Left renal pelvis (tissue), 4 donors: ENCODE measurements at regions not wholly inside any gene's neighbourhood (a gene's known extent, or its start where the extent isn't known, plus 50 kb on each side); places are given as distances from the start of the nearest gene placed in this dataset.
A peak's percentile ranks its signal among the peaks of the same experiment; 100 is the strongest.
"Not testable (repeated sequence)": the region's sequence is repeated elsewhere in the genome, so short reads cannot be mapped to it uniquely, and the experiment has no call there.

Source experiments
- DNase-seq, 4 donors: peaks; one replicate each; pipeline ENCODE4 v3.0.0-alpha.2; 2013; ENCODE audit warnings: low read depth in 4 of 4, low spot score in 3 of 4

DNA sequence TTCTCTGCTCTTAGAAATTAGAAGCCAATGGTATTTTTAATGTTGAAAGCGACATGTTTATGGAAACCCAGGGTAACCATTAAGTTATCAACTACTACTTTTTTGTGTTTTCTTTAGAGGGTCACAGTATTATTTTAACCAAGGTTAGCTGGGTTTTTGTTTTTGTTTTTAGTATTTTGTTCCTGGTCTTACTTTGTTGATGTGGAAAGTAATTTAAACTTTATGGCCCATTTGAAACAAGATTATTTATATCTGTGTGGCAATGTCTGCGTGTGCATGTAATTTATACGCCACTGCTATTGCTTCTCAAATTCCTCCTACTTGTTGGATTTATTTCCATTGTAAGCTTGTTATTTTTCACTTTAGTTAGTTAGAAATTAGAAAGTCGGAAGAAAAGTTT lies 722.1 kb upstream of the NR2F2 start:
- no peak for DNase-seq

DNA sequence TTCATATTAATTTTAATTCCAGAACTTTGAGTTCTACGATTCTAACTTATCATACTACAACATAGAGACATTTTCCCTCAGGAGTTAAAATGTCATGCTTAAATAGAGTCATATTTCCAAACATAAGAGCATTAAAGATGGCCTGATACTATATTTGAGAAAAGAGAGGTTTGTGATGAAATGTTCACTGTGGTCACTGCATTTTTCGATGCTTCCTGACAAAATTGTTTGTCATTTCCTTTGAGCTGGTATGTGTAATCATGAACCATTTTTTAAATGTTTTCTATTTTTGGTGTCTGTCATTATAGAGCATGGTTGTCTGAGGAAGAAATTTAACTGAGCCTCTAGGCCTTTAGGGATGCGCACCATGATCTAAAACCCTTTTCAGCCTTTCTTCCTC lies 721.4 kb upstream of the NR2F2 start:
- no peak for DNase-seq

DNA sequence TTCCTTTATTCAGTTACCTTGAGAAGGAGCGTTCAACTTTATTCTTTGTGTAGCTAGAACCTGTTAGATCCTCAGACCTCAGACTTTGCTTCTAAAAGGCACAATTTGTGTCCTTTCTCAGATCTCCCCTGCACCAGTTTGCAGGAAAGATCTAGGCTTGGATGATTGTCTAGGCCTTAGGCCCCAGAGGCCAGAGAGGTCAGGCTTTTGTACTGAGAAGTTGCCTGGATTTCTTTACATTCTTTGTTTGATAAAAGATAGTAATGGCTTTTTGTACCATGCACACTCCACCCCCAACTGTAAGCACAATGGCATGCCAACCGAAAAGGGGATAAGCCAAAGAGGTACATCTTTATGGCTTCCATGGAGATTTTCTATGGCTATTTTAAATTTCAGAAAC lies 719.6 kb upstream of the NR2F2 start:
- no peak for DNase-seq

DNA sequence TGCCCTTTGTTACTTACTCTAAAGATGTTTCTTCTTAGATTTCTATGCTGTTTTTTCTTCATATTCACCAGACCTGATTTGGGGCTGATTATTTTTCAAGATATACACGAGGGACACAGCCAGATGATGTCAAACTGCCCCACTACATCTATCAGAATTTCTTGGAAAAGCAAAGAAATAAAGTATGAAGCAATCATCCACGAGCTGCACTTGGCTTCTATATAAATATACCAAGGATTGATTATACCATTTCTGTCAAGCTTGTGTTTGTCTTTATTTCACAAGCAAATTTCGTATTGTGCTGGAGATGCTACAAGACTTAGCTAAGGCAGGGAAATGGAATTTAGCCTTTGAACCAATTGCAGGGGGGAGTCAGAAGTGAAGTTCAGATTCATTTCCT lies 715.1 kb upstream of the NR2F2 start:
- no peak for DNase-seq

DNA sequence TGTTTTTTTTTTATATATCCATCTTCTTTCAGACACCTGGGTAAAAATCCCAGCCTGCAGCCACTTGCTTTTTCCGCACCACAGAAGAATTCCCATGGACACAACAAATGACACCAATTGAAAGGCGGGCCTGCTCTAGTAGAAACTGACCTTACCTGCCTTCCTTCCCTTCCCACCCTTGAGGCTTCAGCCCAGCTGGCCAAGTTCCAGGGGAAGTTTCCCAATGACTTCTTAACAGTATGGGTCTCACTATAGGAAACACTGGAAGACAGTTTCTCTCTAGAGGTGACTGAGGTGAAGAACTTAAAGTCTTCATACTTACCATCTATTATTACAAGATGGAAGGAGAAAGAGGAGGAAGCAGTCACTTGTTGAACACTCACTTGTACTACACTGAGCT lies 714.2 kb upstream of the NR2F2 start:
- no peak for DNase-seq

DNA sequence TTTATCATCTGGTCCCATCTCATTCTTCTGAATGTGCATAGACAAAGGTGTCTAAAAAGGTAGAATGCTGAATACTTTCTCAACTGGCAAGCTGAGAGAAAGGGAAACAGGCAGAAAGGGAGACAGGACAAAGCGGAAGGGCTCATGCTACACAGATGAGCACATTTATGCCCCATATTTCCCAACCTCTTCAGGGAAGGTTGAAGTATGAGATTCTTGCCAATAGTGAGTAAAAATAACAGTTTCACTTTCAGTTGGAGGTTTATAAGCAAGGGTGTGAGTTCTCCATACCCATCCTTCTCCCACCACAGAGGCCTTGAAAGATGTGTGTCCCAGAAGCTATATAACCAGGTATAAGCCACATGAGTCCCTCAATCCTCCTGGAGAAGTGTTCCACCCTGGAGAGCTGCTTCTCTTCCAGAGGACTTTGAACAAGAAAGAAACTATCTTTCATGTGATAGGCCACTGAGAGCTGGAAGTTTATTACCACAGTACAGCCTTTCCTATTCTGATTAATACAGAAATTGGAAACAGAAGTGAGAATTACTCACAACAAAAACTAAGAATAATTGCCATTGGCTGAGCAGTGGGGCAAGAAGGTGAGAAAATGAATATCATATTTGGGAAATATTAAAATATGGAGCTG lies 709.4 kb upstream of the NR2F2 start:
- no peak for DNase-seq

DNA sequence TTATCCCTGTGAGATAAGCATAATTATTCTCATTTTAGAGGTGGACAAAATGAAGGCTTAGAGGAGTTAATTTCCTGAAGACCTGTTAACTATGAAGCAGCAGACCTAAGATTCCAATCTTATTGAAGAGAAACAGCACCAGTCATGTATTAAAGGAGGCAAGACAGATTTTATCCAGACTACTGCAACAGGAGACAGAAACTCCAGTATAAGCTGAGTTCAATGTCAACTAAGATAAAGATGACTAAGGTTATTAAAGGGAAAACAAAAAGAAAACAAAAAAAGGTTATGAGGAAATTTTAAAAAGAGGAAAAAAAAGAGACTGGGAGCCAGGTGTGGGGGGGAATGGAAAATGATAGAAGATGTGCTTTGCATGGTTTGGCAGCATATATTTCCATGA lies 707.7 kb upstream of the NR2F2 start:
- DNase-seq = no peak

DNA sequence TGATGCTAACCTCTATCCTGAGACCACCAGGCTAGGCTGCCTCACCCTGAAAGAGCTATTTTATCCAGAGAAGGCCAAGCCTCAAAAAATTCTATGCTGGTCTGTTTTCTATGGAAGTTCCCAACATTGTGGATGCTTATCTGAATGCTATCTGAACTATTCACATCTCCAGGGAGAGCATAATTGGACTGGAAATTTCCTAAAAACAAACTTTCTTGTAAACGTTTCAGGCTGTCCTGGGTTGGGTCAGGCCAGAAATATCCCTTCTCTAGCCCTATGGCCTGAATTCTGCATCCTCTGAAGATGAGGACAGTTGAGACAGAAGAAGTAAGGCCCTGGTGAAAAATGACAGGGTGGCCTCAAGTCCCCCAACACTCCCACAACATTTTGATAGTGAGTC lies 706.4 kb upstream of the NR2F2 start:
- DNase-seq = no peak

DNA sequence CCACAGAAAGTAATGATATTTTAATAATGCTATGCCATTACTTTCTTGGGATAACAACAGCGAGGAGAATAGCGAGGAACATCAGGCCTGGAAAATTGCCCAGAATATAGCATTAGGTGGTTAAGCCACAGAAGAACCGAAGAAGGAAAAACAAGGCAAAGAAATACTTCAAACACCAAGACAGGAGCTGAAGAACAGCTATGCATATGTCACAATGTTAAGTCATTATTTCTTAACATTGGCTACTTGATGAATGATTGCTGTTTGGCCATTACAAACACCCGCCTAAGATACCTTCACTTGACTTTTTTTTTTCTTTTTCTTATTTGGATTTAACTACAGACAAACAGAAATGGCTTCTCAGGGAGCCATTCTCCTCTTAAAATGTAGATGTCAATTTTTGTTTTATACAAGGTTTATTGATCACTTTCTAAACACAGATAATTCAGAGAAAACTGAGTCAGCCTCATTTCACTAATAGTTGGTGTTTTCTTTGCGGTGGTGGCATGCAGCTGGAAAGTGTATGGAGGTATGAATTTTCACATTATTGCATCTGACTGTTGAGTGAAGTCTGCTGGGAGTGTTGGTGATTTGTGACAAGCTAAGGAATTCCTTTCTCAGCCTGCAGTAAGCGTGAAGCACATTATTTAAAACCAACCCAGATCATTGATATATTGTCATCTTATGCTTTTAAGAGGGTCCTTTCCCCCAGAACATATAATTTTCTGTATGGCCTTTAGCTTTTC lies 705.7 kb upstream of the NR2F2 start:
- DNase-seq = no peak

DNA sequence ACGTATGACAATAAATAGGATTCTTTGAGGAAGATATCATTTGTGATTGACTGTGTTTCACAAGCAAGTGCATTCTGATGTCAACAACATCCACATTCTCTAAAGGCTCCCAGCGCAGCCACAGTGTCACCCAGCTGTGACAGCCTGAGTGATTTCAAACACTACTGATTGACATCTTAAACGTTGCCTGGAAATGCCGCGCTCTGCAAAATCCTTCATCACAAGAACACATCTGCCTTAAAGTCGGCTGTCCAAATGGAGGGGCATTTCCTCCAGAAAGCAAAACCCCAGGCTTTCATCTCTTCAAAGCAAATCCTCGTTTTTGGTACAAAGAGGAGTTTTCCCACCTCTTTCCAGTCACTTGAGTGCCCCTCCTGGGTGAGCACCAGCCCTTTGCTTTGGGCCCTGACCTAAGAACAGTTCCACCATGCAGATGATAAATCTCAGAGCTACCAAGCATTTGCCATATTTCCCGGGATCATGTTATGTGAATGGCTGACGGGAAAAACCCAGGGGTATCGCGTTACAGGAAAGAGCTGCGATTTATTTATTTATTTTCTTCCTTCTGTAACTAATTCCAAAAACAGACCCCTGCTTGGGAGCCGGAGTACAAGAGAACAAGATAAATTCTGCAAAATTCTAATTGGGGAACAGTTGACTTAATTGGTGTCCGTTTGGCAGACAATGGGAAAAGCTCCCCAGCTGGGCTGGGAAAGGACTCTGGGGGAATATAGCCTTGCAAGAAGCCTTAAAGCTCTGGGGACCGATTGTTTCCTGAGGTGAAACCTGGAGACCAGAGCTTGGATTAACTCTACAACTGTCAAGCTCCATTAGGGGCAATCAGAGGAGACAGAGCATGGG lies 703.8 kb upstream of the NR2F2 start:
- peak in 2 of 4 donors; percentile 66 to 69 for DNase-seq

DNA sequence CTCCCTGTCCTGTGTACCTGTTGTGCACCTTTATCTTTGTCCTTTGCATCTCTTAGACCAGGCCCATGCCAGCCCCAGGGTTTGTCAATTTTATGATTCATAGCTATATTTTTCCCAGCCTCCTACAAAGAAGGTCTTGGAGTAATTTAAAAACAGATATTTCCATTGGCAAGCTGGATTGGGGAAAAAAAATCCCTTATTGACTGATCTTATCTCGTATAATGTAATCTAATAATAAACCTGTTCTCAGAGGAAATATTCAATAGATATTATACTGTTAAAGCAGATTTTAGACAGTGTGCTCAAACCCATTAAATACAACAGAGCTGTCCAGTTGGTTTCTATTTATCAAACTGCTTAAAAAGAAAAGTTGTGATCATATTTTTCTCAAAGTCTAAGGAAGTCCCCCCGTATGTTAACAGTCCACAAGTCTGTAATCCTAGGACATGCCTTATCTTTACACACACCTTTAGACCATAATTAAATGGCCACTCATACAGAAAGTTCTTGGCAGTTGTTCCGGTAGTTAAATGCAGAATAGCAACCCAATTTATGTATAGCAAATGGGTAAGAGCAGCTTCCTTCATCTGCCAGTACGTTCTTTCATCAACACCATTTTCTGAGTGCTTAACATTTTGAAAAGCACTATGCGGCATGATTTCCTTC lies 700.9 kb upstream of the NR2F2 start:
- DNase-seq = no peak

DNA sequence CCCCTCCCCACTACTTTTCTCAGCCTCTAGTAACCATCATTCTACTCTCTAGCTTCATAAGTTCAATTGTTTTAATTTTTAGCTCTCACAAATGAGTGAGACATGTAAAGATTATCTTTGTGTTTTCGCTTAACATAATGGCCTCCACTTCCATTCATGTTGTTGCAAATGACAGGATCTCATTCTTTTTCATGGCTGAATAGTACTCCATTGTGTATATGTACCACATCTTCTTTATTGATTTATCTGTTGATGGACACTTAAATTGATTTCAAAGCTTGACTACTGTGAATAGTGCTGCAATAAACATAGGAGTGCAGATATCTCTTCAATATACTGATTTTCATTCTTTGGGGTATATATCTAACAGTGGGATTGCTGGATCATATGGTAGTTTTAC lies 699.8 kb upstream of the NR2F2 start:
- no peak for DNase-seq

DNA sequence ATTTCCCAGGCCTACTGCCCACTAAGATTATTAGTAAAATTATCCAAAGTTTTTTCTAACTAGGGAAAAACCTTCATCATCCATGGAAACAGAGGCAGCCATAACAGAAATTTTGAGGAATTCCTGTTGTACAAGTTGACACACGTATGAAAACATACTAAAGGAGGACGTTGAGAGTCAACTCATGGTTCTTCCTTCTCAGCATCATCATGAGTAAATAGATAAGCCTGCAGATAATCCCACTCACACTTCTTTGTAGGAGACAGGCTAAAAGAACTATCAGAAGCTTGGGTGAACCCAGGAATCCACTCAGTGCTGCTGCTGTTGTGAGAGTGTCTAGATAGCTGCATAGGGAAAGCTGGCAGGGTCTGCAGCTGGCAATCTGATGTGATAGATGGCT lies 694.8 kb upstream of the NR2F2 start:
- DNase-seq = no peak

DNA sequence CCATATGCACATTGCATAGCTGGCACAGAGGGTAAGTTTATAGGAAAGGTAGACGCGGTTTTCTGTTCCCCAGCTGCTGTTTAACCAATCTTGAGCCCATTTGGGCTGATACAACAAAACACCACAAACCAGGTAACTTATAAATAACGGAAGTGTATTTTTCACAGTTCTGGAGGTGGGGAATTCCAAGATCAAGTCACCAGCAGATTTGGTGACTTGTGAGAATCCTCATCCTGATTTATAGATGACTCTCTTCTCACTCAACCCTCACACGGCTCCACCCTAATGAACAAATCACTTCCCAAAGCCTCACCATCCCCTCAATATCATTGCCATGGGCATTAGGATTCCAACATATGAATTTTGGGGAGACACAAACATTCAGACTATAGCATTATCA lies 694.4 kb upstream of the NR2F2 start:
- DNase-seq = no peak

DNA sequence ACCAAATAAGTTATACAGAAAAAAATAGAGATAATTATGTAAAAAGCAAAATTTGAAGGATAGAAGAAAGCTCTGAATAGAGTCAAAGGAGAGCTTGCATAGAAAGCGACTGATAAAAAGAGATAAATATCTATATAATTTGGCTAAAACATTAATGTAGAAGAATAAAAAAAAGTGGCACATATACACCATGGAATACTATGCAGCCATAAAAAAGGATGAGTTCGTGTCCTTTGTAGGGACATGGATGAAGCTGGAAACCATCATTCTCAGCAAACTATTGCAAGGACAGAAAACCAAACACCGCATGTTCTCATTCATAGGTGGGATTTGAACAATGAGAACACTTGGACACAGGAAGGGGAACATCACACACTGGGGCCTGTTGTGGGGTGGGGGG lies 693.3 kb upstream of the NR2F2 start:
- not testable (repeated sequence) for DNase-seq

DNA sequence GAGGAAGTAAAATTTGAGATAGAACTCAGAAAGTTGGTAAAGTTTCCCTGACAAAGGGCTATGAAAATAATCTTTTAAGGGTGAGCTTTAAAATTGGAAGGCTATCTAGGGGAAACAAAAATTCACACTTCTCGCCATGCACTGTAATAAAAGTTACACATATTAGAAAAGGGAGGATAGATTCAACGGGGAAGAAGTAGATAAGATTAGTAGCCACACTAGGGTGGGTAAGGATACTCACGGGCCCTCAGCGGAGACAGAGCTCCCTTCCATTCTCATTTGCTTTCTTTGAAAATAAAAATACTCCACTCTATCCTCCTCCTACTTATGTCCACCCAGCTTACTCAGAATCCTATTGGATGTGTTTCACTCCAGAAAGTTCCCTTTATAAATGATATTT lies 691.3 kb upstream of the NR2F2 start:
- no peak for DNase-seq

DNA sequence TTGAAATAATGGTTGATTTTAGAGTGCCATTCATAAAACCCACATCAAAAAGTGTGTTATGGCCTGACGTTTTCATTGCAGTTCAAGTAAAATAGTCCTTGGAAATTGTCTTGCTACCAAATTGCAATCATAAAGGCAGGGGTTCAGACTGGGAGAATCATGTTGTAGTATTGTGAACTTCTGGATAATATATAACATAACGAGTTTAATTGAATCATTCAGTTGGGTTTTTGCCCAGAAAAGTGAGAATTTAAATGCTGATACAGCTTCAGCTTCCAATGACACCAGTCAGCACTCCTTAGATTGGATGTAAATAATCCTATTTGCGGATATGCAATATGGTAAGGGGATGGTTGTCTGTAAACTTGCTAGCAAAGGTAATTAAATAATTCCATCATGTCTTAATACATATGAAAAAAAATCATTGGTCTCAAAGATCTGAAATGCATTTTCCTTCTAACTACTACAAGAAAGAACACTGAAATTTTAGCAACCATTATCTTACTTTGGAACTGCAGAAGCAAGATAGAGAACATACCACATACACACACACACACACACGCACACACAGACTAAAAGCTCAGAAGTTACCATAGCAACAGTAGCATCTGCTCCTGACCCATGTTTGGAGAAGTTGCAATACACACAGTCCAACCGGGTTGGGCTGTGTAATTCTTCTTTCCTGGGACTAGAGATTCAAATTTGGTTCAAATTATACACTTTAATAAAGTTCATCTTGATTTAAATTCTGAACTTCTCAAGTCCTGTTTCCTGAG lies 686.2 kb upstream of the NR2F2 start:
- DNase-seq = no peak

DNA sequence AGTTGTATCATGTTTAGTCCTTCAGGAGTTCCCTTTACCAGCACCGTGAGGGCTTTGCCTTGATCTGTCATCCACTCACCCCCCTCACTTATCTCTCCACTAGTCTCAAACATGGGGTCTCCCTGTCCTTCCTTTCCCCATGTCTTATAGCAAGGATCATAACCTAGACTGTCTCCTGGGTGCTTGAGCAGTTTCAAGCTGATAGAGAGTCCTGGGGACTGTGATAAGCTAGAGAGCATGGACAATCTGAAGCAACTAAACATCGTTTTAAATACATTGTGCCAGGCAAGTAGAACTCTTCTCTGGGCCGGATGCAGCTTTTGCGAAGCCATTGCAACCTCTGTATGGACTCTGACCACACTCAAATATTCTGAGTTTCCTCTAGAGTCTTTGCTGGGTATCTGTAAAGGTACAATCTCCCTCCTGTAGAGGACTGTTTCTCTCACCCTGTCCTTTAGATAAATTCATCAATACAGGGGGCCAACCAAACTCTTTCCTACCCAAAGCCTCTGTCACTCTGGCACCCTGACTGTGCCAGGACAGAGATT lies 684.6 kb upstream of the NR2F2 start:
- no peak for DNase-seq

DNA sequence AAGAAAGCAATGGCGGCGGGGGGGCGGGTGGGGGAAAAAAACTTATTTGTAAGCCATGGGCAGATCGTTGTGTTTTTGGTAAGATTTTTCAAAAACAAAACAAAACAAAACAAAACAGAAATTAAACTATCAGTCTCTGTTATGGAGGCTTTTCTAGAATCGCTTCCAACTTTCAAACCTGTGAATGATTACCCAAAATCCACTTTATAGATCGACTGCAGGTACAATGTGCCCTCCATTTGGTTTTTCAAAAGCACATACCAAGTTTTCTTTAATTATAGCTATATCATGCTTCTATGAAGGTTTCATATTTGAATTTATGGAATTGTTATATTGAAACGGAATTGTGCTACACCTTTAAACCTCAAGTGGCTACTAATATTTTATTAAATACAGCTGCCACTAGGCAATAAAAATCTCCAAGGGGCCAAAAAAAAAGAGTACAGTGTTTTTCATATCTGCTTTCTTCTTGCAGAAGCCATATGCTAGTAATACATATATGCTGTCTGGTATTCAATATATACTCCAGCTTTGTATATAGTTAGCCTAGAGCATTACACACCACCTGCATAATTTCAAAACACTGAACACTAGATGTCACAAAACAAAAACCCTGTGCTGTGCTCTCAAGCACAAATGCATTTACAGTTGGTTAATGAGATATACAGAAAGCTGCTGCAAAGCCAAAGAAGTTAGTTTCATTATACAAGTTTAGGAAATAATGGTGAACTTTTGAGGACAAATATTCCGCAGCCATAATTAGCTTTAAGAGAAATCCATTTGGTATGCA lies 683.8 kb upstream of the NR2F2 start:
- no peak for DNase-seq
